ENCODE measurements at regions not wholly inside any gene's neighbourhood (a gene's known extent, or its start where the extent isn't known, plus 50 kb on each side); places are given as distances from the start of the nearest gene placed in this dataset.

GRCh38 chr2:196440413-196440812, 199.1 kb upstream of the CCDC150 start:
- TF ChIP-seq GATA2 (IDR thresholded peaks at IDR 0.05; ENCODE audit: low read depth, low read length) (no peak), GATA3 (IDR thresholded peaks at IDR 0.05; ENCODE audit: low read depth, low read length) (no peak)

Data from SH-SY5Y (cell line).